Gastroesophageal sphincter (tissue), 4 donors: ENCODE measurements at regions not wholly inside any gene's neighbourhood (a gene's known extent, or its start where the extent isn't known, plus 50 kb on each side); places are given as distances from the start of the nearest gene placed in this dataset.
"Not testable (repeated sequence)": the region's sequence is repeated elsewhere in the genome, so short reads cannot be mapped to it uniquely, and the experiment has no call there.

Source experiments
- ATAC-seq: fragments of 150-250 bp; one replicate; pipeline ENCODE4 v1.9.1; 2016; ENCODE audit warnings: mild to moderate bottlenecking, moderate library complexity
- H3K27ac ChIP-seq, 4 donors: fragments of 200-600 bp; sonication (generic) in 3 of 4; 1 replicate in 3 of 4; 2 replicates in 1 of 4; pipeline ENCODE4 v1.5.1; 2016 to 2019
- H3K27me3 ChIP-seq: fragments of 200-600 bp; sonication (generic); one replicate; pipeline ENCODE4 v1.5.1; 2019
- H3K36me3 ChIP-seq, 2 donors: fragments of 200-600 bp; sonication (generic); one replicate each; pipeline ENCODE4 v1.5.1; 2019; ENCODE audit warnings: control low read depth in 1 of 2
- H3K4me1 ChIP-seq, 3 donors: fragments of 200-600 bp; sonication (generic); 1 replicate in 2 of 3; 2 replicates in 1 of 3; pipeline ENCODE4 v1.5.1; 2016 to 2019; ENCODE audit warnings: control low read depth in 2 of 3
- H3K4me3 ChIP-seq, 2 donors: fragments of 200-600 bp; sonication (generic); one replicate each; pipeline ENCODE4 v1.5.1; 2019; ENCODE audit warnings: mild to moderate bottlenecking in 1 of 2, moderate library complexity in 1 of 2
- H3K9me3 ChIP-seq, 3 donors: fragments of 200-600 bp; sonication (generic); one replicate each; pipeline ENCODE4 v1.5.1; 2017 to 2019; ENCODE audit warnings: control low read depth in 2 of 3
- CTCF ChIP-seq, 4 experiments: fragments of 200-600 bp in 2 of 4; fragments of 450-650 bp in 2 of 4; sonication (generic) in 1 of 4; IDR thresholded peaks; one replicate each; pipeline ENCODE4 v1.5.1; 2017 to 2019; ENCODE audit warnings: antibody characterized with exemption in 4 of 4, mild to moderate bottlenecking in 2 of 4, moderate library complexity in 2 of 4
- EP300 ChIP-seq: sonication (generic); formaldehyde crosslinking; IDR thresholded peaks from one replicate; pipeline ENCODE4 v1.6.1; 2017; ENCODE audit warnings: antibody characterized with exemption, mild to moderate bottlenecking
- POLR2A ChIP-seq, 2 donors: fragments of 450-650 bp; IDR thresholded peaks; one replicate each; pipeline ENCODE4 v1.6.1; 2017; ENCODE audit warnings: antibody characterized with exemption in 2 of 2, mild to moderate bottlenecking in 2 of 2, moderate library complexity in 1 of 2
- POLR2AphosphoS5 ChIP-seq: sonication (generic); formaldehyde crosslinking; IDR thresholded peaks from one replicate; pipeline ENCODE4 v1.6.1; 2017; ENCODE audit warnings: antibody characterized with exemption
- WGBS, 2 donors: methylation state at CpG; one replicate each; pipeline ENCODE4 v1.1.5; 2018; ENCODE audit warnings: low coverage in 1 of 2; 5-methylcytosine and 5-hydroxymethylcytosine counted together

DNA sequence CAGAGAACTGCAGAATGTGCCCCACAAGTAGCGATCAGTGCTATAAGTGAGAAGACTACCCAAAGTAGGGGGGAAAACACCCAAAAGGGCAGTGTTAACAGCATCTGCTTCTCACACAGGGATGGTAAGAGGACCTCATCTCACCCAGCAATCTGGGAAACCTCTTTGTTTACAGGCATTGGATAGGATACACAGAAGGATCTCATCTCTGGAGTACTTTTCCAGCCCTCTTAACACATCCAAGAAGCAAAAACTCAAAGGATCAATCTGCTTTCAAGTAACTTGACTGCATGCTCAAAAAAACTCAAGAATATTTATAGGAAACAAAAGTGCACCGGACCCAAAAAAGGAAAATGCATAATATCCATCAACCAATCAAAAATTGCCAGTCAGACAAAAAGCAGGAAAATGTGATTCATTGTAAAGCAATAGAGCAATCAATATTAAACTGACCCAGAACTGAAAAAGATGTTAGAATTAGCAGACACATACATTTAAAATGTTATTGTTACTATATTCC is 311.0 kb upstream of the CXADR start:
- 80 to 100% methylated on average over 1 to 2 of the region's 2 CpGs for WGBS, 2 donors
- no peak overlapping the region for H3K27ac ChIP-seq

DNA sequence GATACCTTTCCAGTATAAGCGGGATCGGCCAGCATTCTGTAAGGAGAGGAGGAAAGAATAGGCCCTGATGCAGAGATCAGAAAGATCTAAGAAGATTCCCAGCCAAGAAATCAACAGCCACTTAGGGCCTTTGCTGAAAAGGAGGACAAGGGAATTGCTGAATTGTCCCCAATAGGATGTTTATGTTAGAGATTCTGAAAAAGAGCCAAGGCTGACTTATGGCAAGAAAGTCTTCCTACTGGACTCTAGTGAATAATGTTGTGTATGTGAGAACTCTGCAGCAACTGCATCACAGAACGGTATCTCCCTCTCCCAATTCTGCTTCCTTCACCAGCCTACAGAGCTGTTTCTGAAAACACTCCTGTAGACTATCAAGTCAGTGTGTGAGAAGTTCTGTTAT is 298.0 kb upstream of the CXADR start:
- Histone ChIP-seq H3K27me3 (no peaks in the 10 kb centered on the region), H3K9me3 (no peaks in the 10 kb centered on the region), H3K4me3 (no peak overlapping the region), H3K36me3 (no peaks in the 10 kb centered on the region), H3K27ac (no peak overlapping the region), H3K4me1 (no peaks in the 10 kb centered on the region)
- 71 to 81% methylated on average over 3 of the region's 3 CpGs for WGBS, 2 donors
- no peak for ATAC-seq
- TF ChIP-seq POLR2A (IDR thresholded peaks at IDR 0.05) (no peak), CTCF (IDR thresholded peaks at IDR 0.05) (no peak), EP300 (no peak), POLR2AphosphoS5 (no peak)

More for the DNA sequence above, 311.0 kb upstream of the CXADR start:
- H3K36me3 ChIP-seq = no peaks in the 10 kb centered on the region
- no peak for TF ChIP-seq EP300
- no peak for TF ChIP-seq CTCF (IDR thresholded peaks at IDR 0.05)
- TF ChIP-seq POLR2A (IDR thresholded peaks at IDR 0.05) = no peak
- no peak for TF ChIP-seq POLR2AphosphoS5
- H3K9me3 ChIP-seq = no peaks in the 10 kb centered on the region
- no peaks in the 10 kb centered on the region for H3K27me3 ChIP-seq
- H3K4me3 ChIP-seq = no peak overlapping the region
- ATAC-seq = no peak
- H3K4me1 ChIP-seq = peaks cover 0 to 12% (median 0%) of the 10 kb centered on the region in 3 donors

- not testable (repeated sequence) for H3K9me3 ChIP-seq, H3K27me3 ChIP-seq, H3K4me3 ChIP-seq, H3K27ac ChIP-seq, ATAC-seq, H3K36me3 ChIP-seq, H3K4me1 ChIP-seq
- 87% methylated on average over 1 of the region's 1 CpG; no CpG with 5 or more reads in 1 of the 2 donors for WGBS, 2 donors
These were observed 293.8 kb upstream of the CXADR start for GRCh38 chr21:17219050-17219449.

DNA sequence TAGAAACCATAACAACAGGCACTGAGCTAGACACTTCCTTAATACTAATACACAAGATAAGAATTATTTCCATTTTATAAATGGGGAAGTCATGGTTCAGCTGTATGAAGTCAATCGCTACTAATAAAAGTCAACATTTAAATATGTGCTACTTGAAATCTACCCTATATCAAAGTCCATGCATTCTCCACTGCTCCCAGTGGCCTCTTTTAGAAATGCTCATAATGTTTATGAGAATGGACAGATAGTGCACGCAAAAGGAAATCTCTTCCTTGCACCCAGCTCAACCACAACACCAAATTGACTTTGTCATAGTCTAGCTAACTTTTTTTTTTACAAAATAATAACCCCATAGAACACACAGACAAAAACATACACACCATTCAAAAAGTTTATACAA is 281.7 kb upstream of the CXADR start:
- H3K4me3 ChIP-seq = no peak overlapping the region
- no peak for ATAC-seq
- H3K9me3 ChIP-seq = peaks cover 0 to 19% (median 0%) of the 10 kb centered on the region in 3 donors
- no peaks in the 10 kb centered on the region for H3K4me1 ChIP-seq
- 88 to 100% methylated on average over 2 of the region's 2 CpGs for WGBS, 2 donors
- H3K36me3 ChIP-seq = no peaks in the 10 kb centered on the region
- H3K27ac ChIP-seq = no peak overlapping the region
- TF ChIP-seq POLR2A (IDR thresholded peaks at IDR 0.05) (no peak), CTCF (IDR thresholded peaks at IDR 0.05) (no peak), POLR2AphosphoS5 (no peak), EP300 (no peak)
- H3K27me3 ChIP-seq = no peaks in the 10 kb centered on the region

DNA sequence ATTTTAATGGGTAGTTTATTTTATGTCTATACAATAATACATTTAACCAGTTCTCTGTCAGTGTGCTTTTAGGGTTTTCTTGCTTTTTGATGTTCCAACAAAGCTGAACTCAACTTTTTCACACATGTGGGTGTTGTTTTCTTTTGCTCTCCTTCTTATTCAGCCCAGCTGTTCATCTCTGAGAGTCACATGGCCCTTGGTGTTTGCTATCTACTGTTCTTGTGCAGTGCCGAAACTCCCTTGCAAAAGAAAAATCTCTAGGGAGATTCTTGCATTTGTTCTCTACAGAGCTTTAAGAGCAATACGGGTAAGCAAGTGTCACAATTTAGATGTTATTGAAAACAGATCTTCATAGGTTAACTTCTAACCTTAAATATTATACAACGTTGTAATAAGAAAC is 281.1 kb upstream of the CXADR start:
- Histone ChIP-seq H3K4me3 (no peak overlapping the region), H3K36me3 (no peaks in the 10 kb centered on the region), H3K9me3 (peaks cover 0 to 19% (median 0%) of the 10 kb centered on the region in 3 donors), H3K4me1 (no peaks in the 10 kb centered on the region), H3K27ac (no peak overlapping the region), H3K27me3 (no peaks in the 10 kb centered on the region)
- no peak for TF ChIP-seq EP300
- TF ChIP-seq POLR2A (IDR thresholded peaks at IDR 0.05) = no peak
- TF ChIP-seq POLR2AphosphoS5 = no peak
- TF ChIP-seq CTCF (IDR thresholded peaks at IDR 0.05) = no peak
- 36 to 56% methylated on average over 2 to 3 of the region's 3 CpGs for WGBS, 2 donors
- peak; percentile 81 for ATAC-seq
